MM.1S (cell line): ENCODE measurements at regions not wholly inside any gene's neighbourhood (a gene's known extent, or its start where the extent isn't known, plus 50 kb on each side); places are given as distances from the start of the nearest gene placed in this dataset.

ENCODE experiments used
- DNase-seq: peaks from one replicate; pipeline ENCODE4 v3.0.0-alpha.2; 2015
- H2AFZ ChIP-seq: fragments of 300-600 bp; sonication (generic); 2 replicates; pipeline ENCODE4 v1.6.0; 2016; ENCODE audit warnings: antibody characterized with exemption, low read length
- H3F3A ChIP-seq: fragments of 300-600 bp; sonication (generic); 2 replicates; pipeline ENCODE4 v1.6.1; 2016; ENCODE audit warnings: mild to moderate bottlenecking, antibody characterized with exemption, low read length, moderate library complexity, mixed read lengths; ENCODE audit not compliant: insufficient read depth
- H3K27ac ChIP-seq: fragments of 300-600 bp; sonication (generic); 2 replicates; pipeline ENCODE4 v1.5.1; 2016; ENCODE audit warnings: mild to moderate bottlenecking, low read length
- H3K27me3 ChIP-seq: fragments of 300-600 bp; sonication (generic); replicated peaks from 2 replicates; pipeline ENCODE4 v1.6.0; 2016; ENCODE audit warnings: low read length; ENCODE audit not compliant: insufficient read depth
- H3K36me3 ChIP-seq: fragments of 300-600 bp; sonication (generic); replicated peaks from 2 replicates; pipeline ENCODE4 v1.6.1; 2016; ENCODE audit warnings: mild to moderate bottlenecking, low read length, mixed read lengths; ENCODE audit not compliant: insufficient read depth
- H3K4me1 ChIP-seq: fragments of 300-600 bp; sonication (generic); 2 replicates; pipeline ENCODE4 v1.6.1; 2016; ENCODE audit warnings: low read length, mixed read lengths
- H3K4me2 ChIP-seq: fragments of 300-600 bp; sonication (generic); 2 replicates; pipeline ENCODE4 v1.6.0; 2016; ENCODE audit warnings: low read depth, low read length
- H3K4me3 ChIP-seq: fragments of 300-600 bp; sonication (generic); 2 replicates; pipeline ENCODE4 v1.5.1; 2016; ENCODE audit warnings: low read length, mixed read lengths
- H3K79me2 ChIP-seq: fragments of 300-600 bp; sonication (generic); 2 replicates; pipeline ENCODE4 v1.6.1; 2016; ENCODE audit warnings: mixed run types, low read length, mixed read lengths
- H3K9ac ChIP-seq: fragments of 300-600 bp; sonication (generic); 2 replicates; pipeline ENCODE4 v1.6.1; 2016; ENCODE audit warnings: low read length, mixed read lengths
- H3K9me2 ChIP-seq: fragments of 300-600 bp; sonication (generic); replicated peaks from 2 replicates; pipeline ENCODE4 v1.6.1; 2016; ENCODE audit warnings: mild to moderate bottlenecking, low read length, mixed read lengths; ENCODE audit not compliant: insufficient read depth
- H3K9me3 ChIP-seq: fragments of 300-600 bp; sonication (generic); replicated peaks from 2 replicates; pipeline ENCODE4 v1.6.1; 2016; ENCODE audit warnings: mild to moderate bottlenecking, low read length, mixed read lengths; ENCODE audit not compliant: insufficient read depth
- H4K20me1 ChIP-seq: fragments of 300-600 bp; sonication (generic); 2 replicates; pipeline ENCODE4 v1.6.1; 2016; ENCODE audit warnings: mild to moderate bottlenecking, low read length, moderate library complexity, mixed read lengths; ENCODE audit not compliant: insufficient read depth
- EZH2 ChIP-seq: fragments of 300-600 bp; sonication (generic); optimal IDR thresholded peaks from 2 replicates; pipeline ENCODE3; 2017; ENCODE audit warnings: low read depth, mild to moderate bottlenecking, antibody characterized with exemption, low read length, mixed read lengths
- EZH2phosphoT487 ChIP-seq: fragments of 300-600 bp; sonication (generic); IDR thresholded peaks from 2 replicates; pipeline ENCODE4 v1.6.1; 2018; ENCODE audit warnings: antibody characterized with exemption, low read length
- TF ChIP-seq, protein P1 (sequence below): fragments of 300-600 bp; sonication (generic); IDR thresholded peaks from 2 replicates; pipeline ENCODE4 v1.5.1; 2016; ENCODE audit warnings: antibody characterized with exemption, low read length, mixed read lengths

- no peaks in the 10 kb centered on the region for H3K9me2 ChIP-seq
- peaks cover 38% of the 10 kb centered on the region for H3K4me1 ChIP-seq
- no peaks in the 10 kb centered on the region for H3K36me3 ChIP-seq
- no peak overlapping the region for H3K27ac ChIP-seq
- H3K9me3 ChIP-seq: no peaks in the 10 kb centered on the region
- TF ChIP-seq EZH2phosphoT487: no peak
- no peak for TF ChIP-seq EZH2
- TF ChIP-seq, protein P1, sequence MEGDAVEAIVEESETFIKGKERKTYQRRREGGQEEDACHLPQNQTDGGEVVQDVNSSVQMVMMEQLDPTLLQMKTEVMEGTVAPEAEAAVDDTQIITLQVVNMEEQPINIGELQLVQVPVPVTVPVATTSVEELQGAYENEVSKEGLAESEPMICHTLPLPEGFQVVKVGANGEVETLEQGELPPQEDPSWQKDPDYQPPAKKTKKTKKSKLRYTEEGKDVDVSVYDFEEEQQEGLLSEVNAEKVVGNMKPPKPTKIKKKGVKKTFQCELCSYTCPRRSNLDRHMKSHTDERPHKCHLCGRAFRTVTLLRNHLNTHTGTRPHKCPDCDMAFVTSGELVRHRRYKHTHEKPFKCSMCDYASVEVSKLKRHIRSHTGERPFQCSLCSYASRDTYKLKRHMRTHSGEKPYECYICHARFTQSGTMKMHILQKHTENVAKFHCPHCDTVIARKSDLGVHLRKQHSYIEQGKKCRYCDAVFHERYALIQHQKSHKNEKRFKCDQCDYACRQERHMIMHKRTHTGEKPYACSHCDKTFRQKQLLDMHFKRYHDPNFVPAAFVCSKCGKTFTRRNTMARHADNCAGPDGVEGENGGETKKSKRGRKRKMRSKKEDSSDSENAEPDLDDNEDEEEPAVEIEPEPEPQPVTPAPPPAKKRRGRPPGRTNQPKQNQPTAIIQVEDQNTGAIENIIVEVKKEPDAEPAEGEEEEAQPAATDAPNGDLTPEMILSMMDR: no peak
- H4K20me1 ChIP-seq: no peaks in the 10 kb centered on the region
- no peak overlapping the region for H3K4me2 ChIP-seq
- no peak for DNase-seq
- H3K9ac ChIP-seq: no peak overlapping the region
- H3K4me3 ChIP-seq: no peak overlapping the region
- no peaks in the 10 kb centered on the region for H3K27me3 ChIP-seq
- H3K79me2 ChIP-seq: no peaks in the 10 kb centered on the region
- no peak overlapping the region for H2AFZ ChIP-seq
- peaks cover 3% of the 10 kb centered on the region for H3F3A ChIP-seq
These were observed 128.5 kb downstream of the DKK1 start for GRCh38 chr10:52442576-52442975.

- no peak overlapping the region for H3K4me2 ChIP-seq
- peaks cover 27% of the 10 kb centered on the region for H3K4me1 ChIP-seq
These were observed 129.6 kb downstream of the DKK1 start for GRCh38 chr10:52443419-52444388.

GRCh38 chr10:52446391-52446790 is 132.3 kb downstream of the DKK1 start:
- Histone ChIP-seq H2AFZ (no peak overlapping the region), H3K79me2 (no peaks in the 10 kb centered on the region), H4K20me1 (no peaks in the 10 kb centered on the region), H3K4me3 (no peak overlapping the region), H3K27ac (no peak overlapping the region), H3K4me1 (0 out of 2 replicates have a peak, but pooled peaks cover under 1% of the 10 kb centered on the region), H3K9me2 (no peaks in the 10 kb centered on the region), H3K27me3 (no peaks in the 10 kb centered on the region), H3K4me2 (no peak overlapping the region), H3K9ac (no peak overlapping the region), H3F3A (no peaks in the 10 kb centered on the region), H3K9me3 (no peaks in the 10 kb centered on the region), H3K36me3 (no peaks in the 10 kb centered on the region)
- DNase-seq: no peak
- no peak for TF ChIP-seq EZH2phosphoT487
- TF ChIP-seq EZH2: no peak
- TF ChIP-seq, protein P1: no peak

More at GRCh38 chr10:52443419-52444388, 129.6 kb downstream of the DKK1 start:
- Histone ChIP-seq H3K36me3 (no peaks in the 10 kb centered on the region), H3K79me2 (no peaks in the 10 kb centered on the region), H3F3A (no peaks in the 10 kb centered on the region), H3K9me3 (no peaks in the 10 kb centered on the region), H4K20me1 (no peaks in the 10 kb centered on the region), H3K27me3 (no peaks in the 10 kb centered on the region), H3K4me3 (no peak overlapping the region), H3K27ac (no peak overlapping the region), H3K9me2 (no peaks in the 10 kb centered on the region), H3K9ac (no peak overlapping the region), H2AFZ (no peak overlapping the region)
- DNase-seq: no peak
- no peak for TF ChIP-seq EZH2phosphoT487
- no peak for TF ChIP-seq EZH2
- TF ChIP-seq, protein P1: no peak
